HepG2 (cell line): ENCODE measurements at regions not wholly inside any gene's neighbourhood (a gene's known extent, or its start where the extent isn't known, plus 50 kb on each side); places are given as distances from the start of the nearest gene placed in this dataset.
A peak's percentile ranks its signal among the peaks of the same experiment; 100 is the strongest.

Source experiments
- ATAC-seq: fragments of 200-7000 bp; cut with Tn5 transposase; 3 replicates; pipeline ENCODE4 v1.9.1; 2020; ENCODE audit warnings: mild to moderate bottlenecking, moderate library complexity
- BruUV-seq: library from RNA; stranded (reverse); fragments of 400-500 nt; replicated peaks from 2 replicates; lab custom pipeline; 2021; lab: Mats Ljungman, UMichigan
- CTCF ChIA-PET: fragments of 300-600 bp; formaldehyde crosslinking; extraction: SDS; loops from one replicate; lab custom pipeline; 2021; ENCODE audit warnings: low total read pairs, inconsistent platforms, low intra/inter-chr PET ratio; lab: Yijun Ruan, JAX
- POLR2A ChIA-PET: fragments of 350-600 bp; sonication (Branson Sonifier 250); formaldehyde crosslinking; loops from one replicate; lab custom pipeline; 2020; ENCODE audit warnings: antibody characterized with exemption, inconsistent platforms; lab: Yijun Ruan, JAX
- DNase-seq: peaks from one replicate; pipeline ENCODE4 v3.0.0-alpha.2; 2015; ENCODE audit warnings: low spot score
- FAIRE-seq: peaks from 3 replicates; lab custom pipeline; 2011; peaks lifted over from hg19 to GRCh38; lab: Jason Lieb, UNC
- H2AFZ ChIP-seq: one replicate; pipeline ENCODE4 v1.6.1; 2011; ENCODE audit warnings: low read length, inconsistent platforms
- H3K27ac ChIP-seq: fragments of 300-600 bp; 3 replicates; pipeline ENCODE4 v1.8.0; 2011; ENCODE audit warnings: mixed run types, mild to moderate bottlenecking, mixed read lengths, low read length, inconsistent platforms; ENCODE audit not compliant: insufficient read depth; ENCODE audit errors: extremely low read length
- H3K27me3 ChIP-seq, 2 experiments: fragments of 200-600 bp in 1 of 2; 2 replicates in 1 of 2; 3 replicates in 1 of 2; pipeline versions ENCODE4 v1.6.0 to v1.8.0; 2011; ENCODE audit warnings: low read length in 2 of 2, mild to moderate bottlenecking in 2 of 2, moderate library complexity in 2 of 2, inconsistent platforms in 1 of 2; ENCODE audit not compliant: insufficient read depth in 2 of 2, control insufficient read depth in 1 of 2
- H3K36me3 ChIP-seq, 2 experiments: fragments of 200-600 bp in 1 of 2; replicated peaks in 1 of 2; 2 replicates in 1 of 2; 3 replicates in 1 of 2; pipeline versions ENCODE4 v1.5.1 to v1.8.0; 2011; ENCODE audit warnings: low read length in 2 of 2, inconsistent platforms in 1 of 2; ENCODE audit not compliant: insufficient read depth in 2 of 2, control insufficient read depth in 1 of 2
- H3K4me1 ChIP-seq: 2 replicates; pipeline ENCODE4 v1.5.1; 2012; ENCODE audit warnings: low read length, inconsistent platforms; ENCODE audit not compliant: insufficient read depth
- H3K4me2 ChIP-seq: 2 replicates; pipeline ENCODE4 v1.6.0; 2011; ENCODE audit warnings: low read depth, low read length, inconsistent platforms
- H3K4me3 ChIP-seq, 3 experiments: fragments of 200-600 bp in 1 of 3; sonication (generic), shearing (Covaris generic) in 1 of 3; replicated peaks in 1 of 3; 2 replicates each; pipeline ENCODE4 v1.5.1; 2011 to 2016; ENCODE audit warnings: low read length in 3 of 3, inconsistent platforms in 2 of 3, low read depth in 2 of 3, mild to moderate bottlenecking in 2 of 3, control low read depth in 1 of 3, mixed read lengths in 1 of 3; ENCODE audit not compliant: insufficient read depth in 1 of 3
- H3K79me2 ChIP-seq: one replicate; pipeline ENCODE4 v1.6.1; 2011; ENCODE audit warnings: low read length, inconsistent platforms; ENCODE audit not compliant: insufficient read depth
- H3K9ac ChIP-seq: 2 replicates; pipeline ENCODE4 v1.6.0; 2011; ENCODE audit warnings: mild to moderate bottlenecking, low read depth, low read length, inconsistent platforms; ENCODE audit not compliant: insufficient read depth
- H3K9me3 ChIP-seq: 2 replicates; pipeline ENCODE4 v1.5.1; 2012; ENCODE audit warnings: mild to moderate bottlenecking, low read length
- H4K20me1 ChIP-seq: 2 replicates; pipeline ENCODE4 v1.6.0; 2011; ENCODE audit warnings: inconsistent platforms, mild to moderate bottlenecking, low read length, moderate library complexity; ENCODE audit not compliant: insufficient read depth
- GRHL1 ChIP-seq: sonication (generic); formaldehyde crosslinking; conservative IDR thresholded peaks from 2 replicates; pipeline ENCODE4 v1.8.0; 2022; ENCODE audit warnings: missing genetic modification reagents
- MNT ChIP-seq: fragments of 450-650 bp; IDR thresholded peaks from 2 replicates; pipeline ENCODE4 v1.6.1; 2016
- SIX4 ChIP-seq: sonication (generic); formaldehyde crosslinking; IDR thresholded peaks from 2 replicates; pipeline ENCODE4 v1.4.0; 2020; ENCODE audit warnings: missing genetic modification reagents
- ZBTB43 ChIP-seq: sonication (generic); formaldehyde crosslinking; conservative IDR thresholded peaks from 2 replicates; pipeline ENCODE4 v1.4.0; 2020; ENCODE audit warnings: missing genetic modification reagents
- ZNF629 ChIP-seq: sonication (generic); formaldehyde crosslinking; conservative IDR thresholded peaks from 2 replicates; pipeline ENCODE4 v1.5.0; 2020; ENCODE audit warnings: missing genetic modification reagents
- ZNF816 ChIP-seq: sonication (generic); formaldehyde crosslinking; IDR thresholded peaks from 2 replicates; pipeline ENCODE4 v1.8.0; 2022; ENCODE audit warnings: missing genetic modification reagents, mild to moderate bottlenecking, borderline replicate concordance
- WGBS: methylation state at CpG from one replicate; pipeline ENCODE4 v1.1.6; 2017; ENCODE audit warnings: low lambda C conversion rate; 5-methylcytosine and 5-hydroxymethylcytosine counted together
- in situ Hi-C: cut with HindIII; loops from 2 replicates; pipeline ENCODE4 v1.10.0; 2017; ENCODE audit warnings: low pct_unique_long_range_greater_than_20kb; ENCODE audit not compliant: extremely low pct_ligation_motif_present
- intact Hi-C: fragments of 100-400 bp; cut with micrococcal nuclease; formaldehyde crosslinking; loops from one replicate; pipeline ENCODE4 v1.10.0; 2022; ENCODE audit not compliant: unreplicated experiment
- TF ChIP-seq, protein P1 (sequence below): IDR thresholded peaks from 2 replicates; pipeline ENCODE4 v1.6.1; 2018; ENCODE audit warnings: missing genetic modification reagents
- TF ChIP-seq, protein P2 (sequence below), 2 experiments: sonication (generic) in 1 of 2; formaldehyde crosslinking in 1 of 2; IDR thresholded peaks; 2 replicates each; pipeline versions ENCODE4 v1.4.0 to v1.6.1; 2018 to 2020; ENCODE audit warnings: missing genetic modification reagents in 2 of 2, borderline replicate concordance in 1 of 2, low read depth in 1 of 2, mild to moderate bottlenecking in 1 of 2, missing biosample characterization in 1 of 2

DNA sequence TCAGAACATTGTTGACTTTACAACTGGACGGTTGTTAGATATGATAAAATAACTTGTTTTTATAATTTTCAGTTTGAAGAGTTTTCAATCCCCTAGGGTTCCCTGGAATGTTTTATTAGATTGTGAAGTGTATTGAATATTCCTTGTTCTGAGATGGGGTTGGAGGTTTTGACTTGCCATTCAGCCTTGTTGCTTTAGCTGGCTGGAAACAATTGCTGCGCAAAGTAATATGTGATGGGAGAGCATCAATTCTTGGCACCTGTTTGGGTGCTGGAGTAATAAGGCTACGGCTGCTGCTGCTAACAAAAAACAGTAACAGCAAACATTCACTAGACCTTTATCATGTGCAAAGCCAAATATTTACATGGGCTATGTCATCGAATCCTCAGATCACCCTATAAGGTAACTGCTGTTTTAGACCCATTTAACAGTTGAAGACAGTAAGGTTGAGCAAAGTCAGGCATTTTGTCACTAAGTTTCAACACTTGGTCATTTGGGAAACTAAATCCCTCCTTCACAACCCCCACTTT is 241.0 kb upstream of the TBX3 start:
- POLR2A ChIA-PET, result no interaction called here
- H4K20me1 ChIP-seq, result no peaks in the 10 kb centered on the region
- H3K27me3 ChIP-seq, result peaks cover 0 to 1% of the 10 kb centered on the region in 2 experiments; a peak in 1 of 5 replicates
- H3K36me3 ChIP-seq, result no peaks in the 10 kb centered on the region
- H3K4me1 ChIP-seq, result peaks cover 8% of the 10 kb centered on the region; the same call in 1 of the 2 replicates
- H3K27ac ChIP-seq, result no peak overlapping the region
- intact Hi-C loops (no loop called here), in situ Hi-C loops (no loop called here)
- no peak overlapping the region for H3K4me2 ChIP-seq
- ATAC-seq (no peak), DNase-seq (no peak), FAIRE-seq (no peak)
- no TSS peak for BruUV-seq
- H3K4me3 ChIP-seq, result no peak overlapping the region
- no peaks in the 10 kb centered on the region for H3K79me2 ChIP-seq
- no peak overlapping the region for H2AFZ ChIP-seq
- CTCF ChIA-PET, result no interaction called here
- 52% methylated on average over 4 of the region's 4 CpGs for WGBS
- 0 out of 2 replicates have a peak, but pooled peaks have one; percentile 22 for TF ChIP-seq ZNF629 (CRISPR knock-in tag)
- TF ChIP-seq GRHL1 (CRISPR knock-in tag), result no peak
- no peak overlapping the region for H3K9ac ChIP-seq
- H3K9me3 ChIP-seq, result no peaks in the 10 kb centered on the region

DNA sequence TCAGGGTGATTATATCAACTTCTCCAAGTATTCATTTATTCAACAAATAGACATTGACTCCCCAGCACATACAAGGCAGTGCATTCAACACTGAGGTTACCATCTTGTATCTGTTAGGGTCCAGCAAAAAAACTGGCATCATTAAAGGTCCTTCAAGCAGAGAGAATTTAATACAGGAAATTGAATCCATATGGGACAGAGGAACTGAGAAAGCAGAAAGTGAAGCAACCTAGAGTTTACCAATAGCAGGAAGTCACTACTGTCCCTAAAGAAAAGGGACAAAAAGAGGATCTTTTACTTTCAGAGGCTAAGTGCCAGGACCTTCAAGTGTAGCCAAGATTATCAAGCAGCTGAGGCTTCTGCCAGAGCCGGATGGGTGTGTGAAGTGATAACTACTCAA is 237.8 kb upstream of the TBX3 start:
- FAIRE-seq (no peak), ATAC-seq (no peak), DNase-seq (no peak)
- Histone ChIP-seq H3K9me3 (peaks cover 5% of the 10 kb centered on the region), H4K20me1 (no peaks in the 10 kb centered on the region), H3K79me2 (no peaks in the 10 kb centered on the region), H3K36me3 (no peaks in the 10 kb centered on the region), H3K27me3 (no peaks in the 10 kb centered on the region; a peak in 1 of 5 replicates), H3K4me3 (no peak overlapping the region), H3K9ac (no peak overlapping the region), H3K27ac (no peak overlapping the region), H3K4me2 (no peak overlapping the region), H3K4me1 (peaks cover 28% of the 10 kb centered on the region), H2AFZ (no peak overlapping the region)
- intact Hi-C loops, result no loop called here
- in situ Hi-C loops, result no loop called here
- no TSS peak for BruUV-seq
- 18% methylated on average over 1 of the region's 1 CpG for WGBS
- ChIA-PET CTCF (no interaction called here), POLR2A (no interaction called here)
- TF ChIP-seq MNT, result no peak
- TF ChIP-seq, protein P1, sequence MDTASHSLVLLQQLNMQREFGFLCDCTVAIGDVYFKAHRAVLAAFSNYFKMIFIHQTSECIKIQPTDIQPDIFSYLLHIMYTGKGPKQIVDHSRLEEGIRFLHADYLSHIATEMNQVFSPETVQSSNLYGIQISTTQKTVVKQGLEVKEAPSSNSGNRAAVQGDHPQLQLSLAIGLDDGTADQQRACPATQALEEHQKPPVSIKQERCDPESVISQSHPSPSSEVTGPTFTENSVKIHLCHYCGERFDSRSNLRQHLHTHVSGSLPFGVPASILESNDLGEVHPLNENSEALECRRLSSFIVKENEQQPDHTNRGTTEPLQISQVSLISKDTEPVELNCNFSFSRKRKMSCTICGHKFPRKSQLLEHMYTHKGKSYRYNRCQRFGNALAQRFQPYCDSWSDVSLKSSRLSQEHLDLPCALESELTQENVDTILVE (CRISPR knock-in tag), result no peak
- no peak for TF ChIP-seq ZBTB43 (CRISPR knock-in tag)
- TF ChIP-seq ZNF816 (CRISPR knock-in tag), result no peak
- no peak for TF ChIP-seq SIX4 (CRISPR knock-in tag)
- TF ChIP-seq, protein P2, sequence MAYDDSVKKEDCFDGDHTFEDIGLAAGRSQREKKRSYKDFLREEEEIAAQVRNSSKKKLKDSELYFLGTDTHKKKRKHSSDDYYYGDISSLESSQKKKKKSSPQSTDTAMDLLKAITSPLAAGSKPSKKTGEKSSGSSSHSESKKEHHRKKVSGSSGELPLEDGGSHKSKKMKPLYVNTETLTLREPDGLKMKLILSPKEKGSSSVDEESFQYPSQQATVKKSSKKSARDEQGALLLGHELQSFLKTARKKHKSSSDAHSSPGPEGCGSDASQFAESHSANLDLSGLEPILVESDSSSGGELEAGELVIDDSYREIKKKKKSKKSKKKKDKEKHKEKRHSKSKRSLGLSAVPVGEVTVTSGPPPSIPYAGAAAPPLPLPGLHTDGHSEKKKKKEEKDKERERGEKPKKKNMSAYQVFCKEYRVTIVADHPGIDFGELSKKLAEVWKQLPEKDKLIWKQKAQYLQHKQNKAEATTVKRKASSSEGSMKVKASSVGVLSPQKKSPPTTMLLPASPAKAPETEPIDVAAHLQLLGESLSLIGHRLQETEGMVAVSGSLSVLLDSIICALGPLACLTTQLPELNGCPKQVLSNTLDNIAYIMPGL (CRISPR knock-in tag; IDR thresholded peaks at IDR 0.05; ENCODE audit: borderline replicate concordance in 1 of 2, low read depth in 1 of 2), result no peak
